HepG2 (cell line): ENCODE measurements at regions not wholly inside any gene's neighbourhood (a gene's known extent, or its start where the extent isn't known, plus 50 kb on each side); places are given as distances from the start of the nearest gene placed in this dataset.

ENCODE experiments used
- ATAC-seq: fragments of 200-7000 bp; cut with Tn5 transposase; 3 replicates; pipeline ENCODE4 v1.9.1; 2020; ENCODE audit warnings: mild to moderate bottlenecking, moderate library complexity
- BruUV-seq: library from RNA; stranded (reverse); fragments of 400-500 nt; replicated peaks from 2 replicates; lab custom pipeline; 2021; lab: Mats Ljungman, UMichigan
- CTCF ChIA-PET: fragments of 300-600 bp; formaldehyde crosslinking; extraction: SDS; loops from one replicate; lab custom pipeline; 2021; ENCODE audit warnings: low total read pairs, inconsistent platforms, low intra/inter-chr PET ratio; lab: Yijun Ruan, JAX
- POLR2A ChIA-PET: fragments of 350-600 bp; sonication (Branson Sonifier 250); formaldehyde crosslinking; loops from one replicate; lab custom pipeline; 2020; ENCODE audit warnings: antibody characterized with exemption, inconsistent platforms; lab: Yijun Ruan, JAX
- DNase-seq: peaks from one replicate; pipeline ENCODE4 v3.0.0-alpha.2; 2015; ENCODE audit warnings: low spot score
- FAIRE-seq: peaks from 3 replicates; lab custom pipeline; 2011; peaks lifted over from hg19 to GRCh38; lab: Jason Lieb, UNC
- H2AFZ ChIP-seq: one replicate; pipeline ENCODE4 v1.6.1; 2011; ENCODE audit warnings: low read length, inconsistent platforms
- H3K27ac ChIP-seq: fragments of 300-600 bp; 3 replicates; pipeline ENCODE4 v1.8.0; 2011; ENCODE audit warnings: mixed run types, mild to moderate bottlenecking, mixed read lengths, low read length, inconsistent platforms; ENCODE audit not compliant: insufficient read depth; ENCODE audit errors: extremely low read length
- H3K27me3 ChIP-seq, 2 experiments: fragments of 200-600 bp in 1 of 2; 2 replicates in 1 of 2; 3 replicates in 1 of 2; pipeline versions ENCODE4 v1.6.0 to v1.8.0; 2011; ENCODE audit warnings: low read length in 2 of 2, mild to moderate bottlenecking in 2 of 2, moderate library complexity in 2 of 2, inconsistent platforms in 1 of 2; ENCODE audit not compliant: insufficient read depth in 2 of 2, control insufficient read depth in 1 of 2
- H3K36me3 ChIP-seq, 2 experiments: fragments of 200-600 bp in 1 of 2; replicated peaks in 1 of 2; 2 replicates in 1 of 2; 3 replicates in 1 of 2; pipeline versions ENCODE4 v1.5.1 to v1.8.0; 2011; ENCODE audit warnings: low read length in 2 of 2, inconsistent platforms in 1 of 2; ENCODE audit not compliant: insufficient read depth in 2 of 2, control insufficient read depth in 1 of 2
- H3K4me1 ChIP-seq: 2 replicates; pipeline ENCODE4 v1.5.1; 2012; ENCODE audit warnings: low read length, inconsistent platforms; ENCODE audit not compliant: insufficient read depth
- H3K4me2 ChIP-seq: 2 replicates; pipeline ENCODE4 v1.6.0; 2011; ENCODE audit warnings: low read depth, low read length, inconsistent platforms
- H3K4me3 ChIP-seq, 3 experiments: fragments of 200-600 bp in 1 of 3; sonication (generic), shearing (Covaris generic) in 1 of 3; replicated peaks in 1 of 3; 2 replicates each; pipeline ENCODE4 v1.5.1; 2011 to 2016; ENCODE audit warnings: low read length in 3 of 3, inconsistent platforms in 2 of 3, low read depth in 2 of 3, mild to moderate bottlenecking in 2 of 3, control low read depth in 1 of 3, mixed read lengths in 1 of 3; ENCODE audit not compliant: insufficient read depth in 1 of 3
- H3K79me2 ChIP-seq: one replicate; pipeline ENCODE4 v1.6.1; 2011; ENCODE audit warnings: low read length, inconsistent platforms; ENCODE audit not compliant: insufficient read depth
- H3K9ac ChIP-seq: 2 replicates; pipeline ENCODE4 v1.6.0; 2011; ENCODE audit warnings: mild to moderate bottlenecking, low read depth, low read length, inconsistent platforms; ENCODE audit not compliant: insufficient read depth
- H3K9me3 ChIP-seq: 2 replicates; pipeline ENCODE4 v1.5.1; 2012; ENCODE audit warnings: mild to moderate bottlenecking, low read length
- H4K20me1 ChIP-seq: 2 replicates; pipeline ENCODE4 v1.6.0; 2011; ENCODE audit warnings: inconsistent platforms, mild to moderate bottlenecking, low read length, moderate library complexity; ENCODE audit not compliant: insufficient read depth
- FOXC1 ChIP-seq: sonication (generic); formaldehyde crosslinking; IDR thresholded peaks from 2 replicates; pipeline ENCODE4 v1.8.0; 2022; ENCODE audit warnings: mild to moderate bottlenecking, missing genetic modification reagents, borderline replicate concordance
- FOXP4 ChIP-seq: sonication (generic); formaldehyde crosslinking; IDR thresholded peaks from 2 replicates; pipeline ENCODE4 v1.4.0; 2020; ENCODE audit warnings: missing genetic modification reagents
- REST ChIP-seq, 2 experiments: IDR thresholded peaks; 2 replicates each; pipeline ENCODE4 v1.6.1; 2011 to 2012; ENCODE audit warnings: low read length in 2 of 2, borderline replicate concordance in 1 of 2, low read depth in 1 of 2, mild to moderate bottlenecking in 1 of 2, moderate library complexity in 1 of 2
- WGBS: methylation state at CpG from one replicate; pipeline ENCODE4 v1.1.6; 2017; ENCODE audit warnings: low lambda C conversion rate; 5-methylcytosine and 5-hydroxymethylcytosine counted together
- in situ Hi-C: cut with HindIII; loops from 2 replicates; pipeline ENCODE4 v1.10.0; 2017; ENCODE audit warnings: low pct_unique_long_range_greater_than_20kb; ENCODE audit not compliant: extremely low pct_ligation_motif_present
- intact Hi-C: fragments of 100-400 bp; cut with micrococcal nuclease; formaldehyde crosslinking; loops from one replicate; pipeline ENCODE4 v1.10.0; 2022; ENCODE audit not compliant: unreplicated experiment
- TF ChIP-seq, protein P1 (sequence below): sonication (generic); formaldehyde crosslinking; conservative IDR thresholded peaks from 2 replicates; pipeline ENCODE4 v1.5.0; 2020; ENCODE audit warnings: missing genetic modification reagents
- TF ChIP-seq, protein P2 (sequence below): sonication (generic); formaldehyde crosslinking; IDR thresholded peaks from 2 replicates; pipeline ENCODE4 v1.9.0; 2021; ENCODE audit warnings: mild to moderate bottlenecking, missing genetic modification reagents

- Histone ChIP-seq H2AFZ (no peak overlapping the region), H3K9ac (no peak overlapping the region), H3K4me2 (no peak overlapping the region), H4K20me1 (no peaks in the 10 kb centered on the region), H3K4me1 (no peaks in the 10 kb centered on the region), H3K27ac (no peak overlapping the region), H3K9me3 (no peaks in the 10 kb centered on the region), H3K36me3 (no peaks in the 10 kb centered on the region), H3K4me3 (no peak overlapping the region), H3K79me2 (no peaks in the 10 kb centered on the region), H3K27me3 (no peaks in the 10 kb centered on the region)
- intact Hi-C loops (no loop called here), in situ Hi-C loops (no loop called here)
- ATAC-seq: no peak
- DNase-seq: no peak
- ChIA-PET CTCF (no interaction called here), POLR2A (no interaction called here)
- 3% methylated on average over 6 of the region's 6 CpGs for WGBS
- no TSS peak for BruUV-seq
- no peak for FAIRE-seq
- TF ChIP-seq FOXP4: no peak
- no peak for TF ChIP-seq REST (IDR thresholded peaks at IDR 0.05; ENCODE audit: borderline replicate concordance in 1 of 2, low read depth in 1 of 2, low read length in 2 of 2)
- TF ChIP-seq, protein P1, sequence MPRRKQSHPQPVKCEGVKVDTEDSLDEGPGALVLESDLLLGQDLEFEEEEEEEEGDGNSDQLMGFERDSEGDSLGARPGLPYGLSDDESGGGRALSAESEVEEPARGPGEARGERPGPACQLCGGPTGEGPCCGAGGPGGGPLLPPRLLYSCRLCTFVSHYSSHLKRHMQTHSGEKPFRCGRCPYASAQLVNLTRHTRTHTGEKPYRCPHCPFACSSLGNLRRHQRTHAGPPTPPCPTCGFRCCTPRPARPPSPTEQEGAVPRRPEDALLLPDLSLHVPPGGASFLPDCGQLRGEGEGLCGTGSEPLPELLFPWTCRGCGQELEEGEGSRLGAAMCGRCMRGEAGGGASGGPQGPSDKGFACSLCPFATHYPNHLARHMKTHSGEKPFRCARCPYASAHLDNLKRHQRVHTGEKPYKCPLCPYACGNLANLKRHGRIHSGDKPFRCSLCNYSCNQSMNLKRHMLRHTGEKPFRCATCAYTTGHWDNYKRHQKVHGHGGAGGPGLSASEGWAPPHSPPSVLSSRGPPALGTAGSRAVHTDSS (CRISPR knock-in tag): no peak
- TF ChIP-seq FOXC1 (CRISPR knock-in tag): no peak
- TF ChIP-seq, protein P2, sequence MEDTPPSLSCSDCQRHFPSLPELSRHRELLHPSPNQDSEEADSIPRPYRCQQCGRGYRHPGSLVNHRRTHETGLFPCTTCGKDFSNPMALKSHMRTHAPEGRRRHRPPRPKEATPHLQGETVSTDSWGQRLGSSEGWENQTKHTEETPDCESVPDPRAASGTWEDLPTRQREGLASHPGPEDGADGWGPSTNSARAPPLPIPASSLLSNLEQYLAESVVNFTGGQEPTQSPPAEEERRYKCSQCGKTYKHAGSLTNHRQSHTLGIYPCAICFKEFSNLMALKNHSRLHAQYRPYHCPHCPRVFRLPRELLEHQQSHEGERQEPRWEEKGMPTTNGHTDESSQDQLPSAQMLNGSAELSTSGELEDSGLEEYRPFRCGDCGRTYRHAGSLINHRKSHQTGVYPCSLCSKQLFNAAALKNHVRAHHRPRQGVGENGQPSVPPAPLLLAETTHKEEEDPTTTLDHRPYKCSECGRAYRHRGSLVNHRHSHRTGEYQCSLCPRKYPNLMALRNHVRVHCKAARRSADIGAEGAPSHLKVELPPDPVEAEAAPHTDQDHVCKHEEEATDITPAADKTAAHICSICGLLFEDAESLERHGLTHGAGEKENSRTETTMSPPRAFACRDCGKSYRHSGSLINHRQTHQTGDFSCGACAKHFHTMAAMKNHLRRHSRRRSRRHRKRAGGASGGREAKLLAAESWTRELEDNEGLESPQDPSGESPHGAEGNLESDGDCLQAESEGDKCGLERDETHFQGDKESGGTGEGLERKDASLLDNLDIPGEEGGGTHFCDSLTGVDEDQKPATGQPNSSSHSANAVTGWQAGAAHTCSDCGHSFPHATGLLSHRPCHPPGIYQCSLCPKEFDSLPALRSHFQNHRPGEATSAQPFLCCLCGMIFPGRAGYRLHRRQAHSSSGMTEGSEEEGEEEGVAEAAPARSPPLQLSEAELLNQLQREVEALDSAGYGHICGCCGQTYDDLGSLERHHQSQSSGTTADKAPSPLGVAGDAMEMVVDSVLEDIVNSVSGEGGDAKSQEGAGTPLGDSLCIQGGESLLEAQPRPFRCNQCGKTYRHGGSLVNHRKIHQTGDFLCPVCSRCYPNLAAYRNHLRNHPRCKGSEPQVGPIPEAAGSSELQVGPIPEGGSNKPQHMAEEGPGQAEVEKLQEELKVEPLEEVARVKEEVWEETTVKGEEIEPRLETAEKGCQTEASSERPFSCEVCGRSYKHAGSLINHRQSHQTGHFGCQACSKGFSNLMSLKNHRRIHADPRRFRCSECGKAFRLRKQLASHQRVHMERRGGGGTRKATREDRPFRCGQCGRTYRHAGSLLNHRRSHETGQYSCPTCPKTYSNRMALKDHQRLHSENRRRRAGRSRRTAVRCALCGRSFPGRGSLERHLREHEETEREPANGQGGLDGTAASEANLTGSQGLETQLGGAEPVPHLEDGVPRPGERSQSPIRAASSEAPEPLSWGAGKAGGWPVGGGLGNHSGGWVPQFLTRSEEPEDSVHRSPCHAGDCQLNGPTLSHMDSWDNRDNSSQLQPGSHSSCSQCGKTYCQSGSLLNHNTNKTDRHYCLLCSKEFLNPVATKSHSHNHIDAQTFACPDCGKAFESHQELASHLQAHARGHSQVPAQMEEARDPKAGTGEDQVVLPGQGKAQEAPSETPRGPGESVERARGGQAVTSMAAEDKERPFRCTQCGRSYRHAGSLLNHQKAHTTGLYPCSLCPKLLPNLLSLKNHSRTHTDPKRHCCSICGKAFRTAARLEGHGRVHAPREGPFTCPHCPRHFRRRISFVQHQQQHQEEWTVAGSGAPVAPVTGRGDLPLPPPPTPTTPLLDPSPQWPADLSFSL (CRISPR knock-in tag): no peak
Observed at GRCh38 chr5:61912559-61912958, 393.4 kb upstream of the KIF2A start.
